ENCODE measurements at regions not wholly inside any gene's neighbourhood (a gene's known extent, or its start where the extent isn't known, plus 50 kb on each side); places are given as distances from the start of the nearest gene placed in this dataset.

GRCh38 chr2:221775096-221775495 is 203.0 kb upstream of the EPHA4 start:
- dilution Hi-C loops (cut with MboI; ENCODE audit: extremely low pct_ligation_motif_present, low sequenced_read_pairs) = no loop called here
- Histone ChIP-seq H4K20me1 (ENCODE audit: control insufficient read depth, extremely low read depth, insufficient read depth, low read length) (no peaks in the 10 kb centered on the region), H2AFZ (ENCODE audit: control insufficient read depth, low read length) (no peak overlapping the region), H3K27ac (ENCODE audit: control insufficient read depth, insufficient read depth, low read length) (no peak overlapping the region), H3K27me3 (ENCODE audit: control insufficient read depth, extremely low read depth, insufficient read depth, low read length) (no peaks in the 10 kb centered on the region), H3K9me1 (ENCODE audit: control insufficient read depth, extremely low read depth, insufficient read depth, low read length) (no peaks in the 10 kb centered on the region), H3K4me2 (ENCODE audit: control insufficient read depth, extremely low read depth, insufficient read depth, low read depth, low read length) (no peak overlapping the region), H3K4me3 (ENCODE audit: control insufficient read depth in 2 of 3, extremely low read depth in 1 of 3, insufficient read depth in 2 of 3, low read depth in 1 of 3, low read length in 3 of 3) (no peak overlapping the region), H3K9ac (ENCODE audit: control insufficient read depth, extremely low read depth, insufficient read depth, low read length) (no peak overlapping the region), H3K9me3 (ENCODE audit: control insufficient read depth, low read depth, low read length) (no peaks in the 10 kb centered on the region), H3K4me1 (ENCODE audit: control insufficient read depth, extremely low read depth, insufficient read depth, low read length) (no peaks in the 10 kb centered on the region), H3K79me2 (ENCODE audit: control insufficient read depth, insufficient read depth, low read length) (no peaks in the 10 kb centered on the region), H3K36me3 (ENCODE audit: control insufficient read depth in 2 of 2, extremely low read depth in 1 of 2, insufficient read depth in 2 of 2, low read length in 2 of 2) (no peaks in the 10 kb centered on the region)
- DNase-seq (ENCODE audit: low read depth, low spot score) = no peak
- TF ChIP-seq EZH2 (IDR thresholded peaks at IDR 0.05; ENCODE audit: low read length) = no peak
- TF ChIP-seq CTCF (optimal IDR thresholded peaks at IDR 0.05 in 1 of 3, IDR thresholded peaks at IDR 0.05 in 1 of 3, conservative IDR thresholded peaks at IDR 0.05 in 1 of 3; ENCODE audit: extremely low read depth in 1 of 3, insufficient read depth in 2 of 3, low read length in 3 of 3) = no peak
- FAIRE-seq = no peak

GRCh38 chr2:221774136-221774535 is 202.0 kb upstream of the EPHA4 start:
- Histone ChIP-seq H3K27ac (ENCODE audit: control insufficient read depth, insufficient read depth, low read length) (no peak overlapping the region), H3K36me3 (ENCODE audit: control insufficient read depth in 2 of 2, extremely low read depth in 1 of 2, insufficient read depth in 2 of 2, low read length in 2 of 2) (no peaks in the 10 kb centered on the region), H3K9me1 (ENCODE audit: control insufficient read depth, extremely low read depth, insufficient read depth, low read length) (no peaks in the 10 kb centered on the region), H3K4me3 (ENCODE audit: control insufficient read depth in 2 of 3, extremely low read depth in 1 of 3, insufficient read depth in 2 of 3, low read depth in 1 of 3, low read length in 3 of 3) (no peak overlapping the region), H3K4me2 (ENCODE audit: control insufficient read depth, extremely low read depth, insufficient read depth, low read depth, low read length) (no peak overlapping the region), H4K20me1 (ENCODE audit: control insufficient read depth, extremely low read depth, insufficient read depth, low read length) (no peaks in the 10 kb centered on the region), H3K9ac (ENCODE audit: control insufficient read depth, extremely low read depth, insufficient read depth, low read length) (no peak overlapping the region), H3K9me3 (ENCODE audit: control insufficient read depth, low read depth, low read length) (no peaks in the 10 kb centered on the region), H3K4me1 (ENCODE audit: control insufficient read depth, extremely low read depth, insufficient read depth, low read length) (no peaks in the 10 kb centered on the region), H2AFZ (ENCODE audit: control insufficient read depth, low read length) (no peak overlapping the region), H3K79me2 (ENCODE audit: control insufficient read depth, insufficient read depth, low read length) (no peaks in the 10 kb centered on the region), H3K27me3 (ENCODE audit: control insufficient read depth, extremely low read depth, insufficient read depth, low read length) (no peaks in the 10 kb centered on the region)
- dilution Hi-C loops (cut with MboI; ENCODE audit: extremely low pct_ligation_motif_present, low sequenced_read_pairs) = no loop called here
- FAIRE-seq (no peak), DNase-seq (ENCODE audit: low read depth, low spot score) (no peak)
- no peak for TF ChIP-seq CTCF (optimal IDR thresholded peaks at IDR 0.05 in 1 of 3, IDR thresholded peaks at IDR 0.05 in 1 of 3, conservative IDR thresholded peaks at IDR 0.05 in 1 of 3; ENCODE audit: extremely low read depth in 1 of 3, insufficient read depth in 2 of 3, low read length in 3 of 3)
- no peak for TF ChIP-seq EZH2 (IDR thresholded peaks at IDR 0.05; ENCODE audit: low read length)

Measured in keratinocyte (primary cell).